DND-41 (cell line): ENCODE measurements at regions not wholly inside any gene's neighbourhood (a gene's known extent, or its start where the extent isn't known, plus 50 kb on each side); places are given as distances from the start of the nearest gene placed in this dataset.

ENCODE experiments used
- ATAC-seq: fragments of 200-7000 bp; cut with Tn5 transposase; 3 replicates; pipeline ENCODE4 v1.9.1; 2021; ENCODE audit warnings: low read depth; ENCODE audit not compliant: insufficient read depth
- DNase-seq: peaks from one replicate; pipeline ENCODE4 v3.0.0-alpha.2; 2020
- H2AFZ ChIP-seq: 2 replicates; pipeline ENCODE4 v1.6.0; 2012; ENCODE audit warnings: low read depth, low read length
- H3K27ac ChIP-seq: 2 replicates; pipeline ENCODE4 v1.5.1; 2012; ENCODE audit warnings: low read length, inconsistent platforms
- H3K27me3 ChIP-seq: fragments of 200-600 bp; sonication (generic); 2 replicates; pipeline ENCODE4 v1.6.0; 2012; ENCODE audit warnings: low read length, mild to moderate bottlenecking, inconsistent platforms; ENCODE audit not compliant: insufficient read depth, poor library complexity
- H3K36me3 ChIP-seq: 2 replicates; pipeline ENCODE4 v1.5.1; 2012; ENCODE audit warnings: low read length, inconsistent platforms; ENCODE audit not compliant: insufficient read depth
- H3K4me1 ChIP-seq: 2 replicates; pipeline ENCODE4 v1.5.1; 2012; ENCODE audit warnings: mild to moderate bottlenecking, low read length; ENCODE audit not compliant: insufficient read depth
- H3K4me2 ChIP-seq: 2 replicates; pipeline ENCODE4 v1.6.0; 2012; ENCODE audit warnings: mild to moderate bottlenecking, moderate library complexity, low read length, inconsistent platforms; ENCODE audit not compliant: insufficient read depth
- H3K4me3 ChIP-seq, 2 experiments: fragments of 200-600 bp in 1 of 2; shearing (Covaris generic) in 1 of 2; 2 replicates each; pipeline ENCODE4 v1.5.1; 2012 to 2016; ENCODE audit warnings: inconsistent platforms in 2 of 2, low read length in 2 of 2, mild to moderate bottlenecking in 2 of 2, low read depth in 1 of 2, moderate library complexity in 1 of 2
- H3K79me2 ChIP-seq: 2 replicates; pipeline ENCODE4 v1.6.0; 2012; ENCODE audit warnings: low read length, inconsistent platforms; ENCODE audit not compliant: insufficient read depth
- H3K9ac ChIP-seq: 2 replicates; pipeline ENCODE4 v1.6.0; 2012; ENCODE audit warnings: low read depth, mild to moderate bottlenecking, inconsistent platforms, low read length, moderate library complexity
- H3K9me3 ChIP-seq: 2 replicates; pipeline ENCODE4 v1.5.1; 2012; ENCODE audit warnings: low read length, moderate library complexity, mild to moderate bottlenecking, inconsistent platforms; ENCODE audit not compliant: insufficient read depth, severe bottlenecking
- H4K20me1 ChIP-seq: 2 replicates; pipeline ENCODE4 v1.6.0; 2012; ENCODE audit warnings: low read length; ENCODE audit not compliant: insufficient read depth
- CTCF ChIP-seq: IDR thresholded peaks from 2 replicates; pipeline ENCODE4 v1.5.1; 2012; ENCODE audit warnings: borderline replicate concordance, low read length, moderate library complexity, mild to moderate bottlenecking; ENCODE audit not compliant: poor library complexity, severe bottlenecking; ENCODE audit errors: extremely low read depth
- EZH2 ChIP-seq: IDR thresholded peaks from 3 replicates; pipeline ENCODE4 v1.6.1; 2012; ENCODE audit warnings: borderline replicate concordance, low read depth, mild to moderate bottlenecking, moderate library complexity, low read length, inconsistent platforms; ENCODE audit not compliant: severe bottlenecking

- no peak overlapping the region for H3K9ac ChIP-seq
Observed at GRCh38 chr2:220811115-220811514, 761.0 kb downstream of the EPHA4 start.

DNA sequence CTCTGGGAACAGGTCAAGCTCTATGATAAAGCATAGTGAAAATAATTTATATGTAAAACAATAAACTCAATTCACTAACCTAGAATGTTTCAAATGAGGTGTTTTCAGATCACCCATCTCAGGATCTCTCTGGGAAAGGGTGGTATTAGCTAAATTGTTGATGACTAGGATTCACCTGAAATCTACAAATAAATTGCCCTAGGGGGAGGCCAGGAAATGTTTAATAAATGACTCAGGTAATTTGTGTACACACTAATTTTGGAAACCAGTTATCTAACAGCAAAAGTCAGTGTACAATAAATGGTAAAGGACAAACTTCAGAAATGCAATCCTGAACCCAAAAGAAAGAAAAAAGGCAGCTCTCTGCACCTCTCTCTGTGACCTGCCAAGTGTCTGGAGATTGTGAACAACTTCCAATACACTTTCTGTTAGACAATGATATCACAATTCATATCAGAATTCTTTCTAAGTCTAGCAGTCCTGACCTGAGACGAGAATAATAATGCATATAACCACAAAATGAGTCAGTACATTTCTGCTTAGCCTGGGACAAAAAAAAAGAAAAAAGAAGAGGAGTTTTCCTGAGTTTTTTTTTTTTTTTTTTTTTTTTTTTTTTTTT is 760.0 kb downstream of the EPHA4 start:
- ATAC-seq (no peak), DNase-seq (no peak)
- no peak overlapping the region for H3K4me2 ChIP-seq
- H3K27me3 ChIP-seq = no peaks in the 10 kb centered on the region
- no peaks in the 10 kb centered on the region for H3K36me3 ChIP-seq
- no peak overlapping the region for H2AFZ ChIP-seq
- no peak overlapping the region for H3K4me3 ChIP-seq
- no peak overlapping the region for H3K27ac ChIP-seq
- H4K20me1 ChIP-seq = no peaks in the 10 kb centered on the region
- no peaks in the 10 kb centered on the region for H3K9me3 ChIP-seq
- no peak overlapping the region for H3K9ac ChIP-seq
- H3K4me1 ChIP-seq = no peaks in the 10 kb centered on the region
- TF ChIP-seq CTCF = no peak
- no peak for TF ChIP-seq EZH2
- H3K79me2 ChIP-seq = no peaks in the 10 kb centered on the region

More at GRCh38 chr2:220811115-220811514, 761.0 kb downstream of the EPHA4 start:
- TF ChIP-seq CTCF = no peak
- TF ChIP-seq EZH2 = no peak
- no peak overlapping the region for H3K4me2 ChIP-seq
- H3K27me3 ChIP-seq = no peaks in the 10 kb centered on the region
- no peak overlapping the region for H3K4me3 ChIP-seq
- DNase-seq (no peak), ATAC-seq (no peak)
- H3K9me3 ChIP-seq = no peaks in the 10 kb centered on the region
- no peaks in the 10 kb centered on the region for H3K4me1 ChIP-seq
- no peaks in the 10 kb centered on the region for H3K79me2 ChIP-seq
- no peak overlapping the region for H2AFZ ChIP-seq
- no peak overlapping the region for H3K27ac ChIP-seq
- H3K36me3 ChIP-seq = no peaks in the 10 kb centered on the region
- H4K20me1 ChIP-seq = no peaks in the 10 kb centered on the region

DNA sequence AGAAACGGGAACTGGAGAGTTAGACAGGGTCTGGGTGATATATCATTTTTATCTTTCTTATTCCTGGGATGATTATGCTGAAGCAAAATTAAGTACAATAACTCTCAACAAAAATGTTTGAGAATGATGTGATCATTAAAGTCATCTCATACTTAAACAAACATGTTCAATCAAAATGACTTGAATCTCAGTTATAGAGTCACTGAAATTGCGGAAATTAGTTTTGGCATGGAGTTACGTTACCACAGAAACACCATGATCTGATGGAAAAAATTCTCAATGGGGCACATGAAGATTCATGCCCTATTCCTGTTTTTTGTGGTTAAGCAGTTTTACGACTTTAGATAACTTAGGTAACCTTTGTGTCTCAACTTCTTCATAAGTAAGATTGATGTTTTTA is 757.7 kb downstream of the EPHA4 start:
- Histone ChIP-seq H2AFZ (no peak overlapping the region), H3K4me3 (no peak overlapping the region), H3K79me2 (no peaks in the 10 kb centered on the region), H3K4me2 (no peak overlapping the region), H4K20me1 (no peaks in the 10 kb centered on the region), H3K9me3 (no peaks in the 10 kb centered on the region), H3K27ac (no peak overlapping the region), H3K9ac (no peak overlapping the region), H3K36me3 (no peaks in the 10 kb centered on the region), H3K27me3 (no peaks in the 10 kb centered on the region), H3K4me1 (no peaks in the 10 kb centered on the region)
- DNase-seq (no peak), ATAC-seq (no peak)
- TF ChIP-seq CTCF (no peak), EZH2 (no peak)
